ENCODE measurements at regions not wholly inside any gene's neighbourhood (a gene's known extent, or its start where the extent isn't known, plus 50 kb on each side); places are given as distances from the start of the nearest gene placed in this dataset.
A peak's percentile ranks its signal among the peaks of the same experiment; 100 is the strongest.

DNA sequence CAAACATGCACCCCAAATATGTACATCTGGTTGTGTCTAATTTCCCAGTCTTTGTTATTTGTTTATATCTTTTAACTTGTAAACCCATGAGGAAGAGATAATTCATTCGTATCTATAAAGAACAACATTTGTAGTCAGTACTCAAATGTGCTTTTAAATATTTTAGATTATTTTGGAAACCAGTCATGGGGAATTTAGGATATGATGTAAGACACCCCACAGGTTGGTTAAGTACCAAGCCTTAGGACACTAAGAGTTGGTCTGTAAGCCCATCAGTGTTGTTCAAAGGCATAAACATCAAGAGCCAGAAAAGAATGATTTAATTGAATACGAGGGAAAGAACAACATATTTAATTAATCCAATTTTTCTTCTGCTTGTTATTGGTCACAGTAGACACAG, 421.1 kb upstream of the SEMA3C start:
- no peaks in the 10 kb centered on the region for H4K20me1 ChIP-seq (ENCODE audit: low read length)
- H3K36me3 ChIP-seq (ENCODE audit: low read depth, low read length): no peaks in the 10 kb centered on the region
- TF ChIP-seq EZH2phosphoT487 (IDR thresholded peaks at IDR 0.05; ENCODE audit: borderline replicate concordance, low read length): no peak
- TF ChIP-seq, protein P1, sequence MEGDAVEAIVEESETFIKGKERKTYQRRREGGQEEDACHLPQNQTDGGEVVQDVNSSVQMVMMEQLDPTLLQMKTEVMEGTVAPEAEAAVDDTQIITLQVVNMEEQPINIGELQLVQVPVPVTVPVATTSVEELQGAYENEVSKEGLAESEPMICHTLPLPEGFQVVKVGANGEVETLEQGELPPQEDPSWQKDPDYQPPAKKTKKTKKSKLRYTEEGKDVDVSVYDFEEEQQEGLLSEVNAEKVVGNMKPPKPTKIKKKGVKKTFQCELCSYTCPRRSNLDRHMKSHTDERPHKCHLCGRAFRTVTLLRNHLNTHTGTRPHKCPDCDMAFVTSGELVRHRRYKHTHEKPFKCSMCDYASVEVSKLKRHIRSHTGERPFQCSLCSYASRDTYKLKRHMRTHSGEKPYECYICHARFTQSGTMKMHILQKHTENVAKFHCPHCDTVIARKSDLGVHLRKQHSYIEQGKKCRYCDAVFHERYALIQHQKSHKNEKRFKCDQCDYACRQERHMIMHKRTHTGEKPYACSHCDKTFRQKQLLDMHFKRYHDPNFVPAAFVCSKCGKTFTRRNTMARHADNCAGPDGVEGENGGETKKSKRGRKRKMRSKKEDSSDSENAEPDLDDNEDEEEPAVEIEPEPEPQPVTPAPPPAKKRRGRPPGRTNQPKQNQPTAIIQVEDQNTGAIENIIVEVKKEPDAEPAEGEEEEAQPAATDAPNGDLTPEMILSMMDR (conservative IDR thresholded peaks at IDR 0.05; ENCODE audit: low read depth, low read length): no peak
- no peak for TF ChIP-seq EZH2 (IDR thresholded peaks at IDR 0.05; ENCODE audit: low read length, unreplicated experiment)
- intact Hi-C loops (cut with micrococcal nuclease): no loop called here
- H3K4me1 ChIP-seq (ENCODE audit: insufficient read depth, low read length): no peaks in the 10 kb centered on the region
- H3K4me2 ChIP-seq (ENCODE audit: low read length): no peak overlapping the region
- H2AFZ ChIP-seq (ENCODE audit: low read length): no peak overlapping the region
- H3K79me2 ChIP-seq (ENCODE audit: low read length): no peaks in the 10 kb centered on the region
- H3K27me3 ChIP-seq (ENCODE audit: low read length): no peaks in the 10 kb centered on the region
- no peaks in the 10 kb centered on the region for H3F3A ChIP-seq (ENCODE audit: low read length, unreplicated experiment)
- ChIA-PET POLR2A (ENCODE audit: unreplicated experiment) (no interaction called here), CTCF (no interaction called here)
- BruUV-seq (replicated peaks): no TSS peak
- no peak for DNase-seq
- H3K9ac ChIP-seq (ENCODE audit: low read length): no peak overlapping the region
- no peak overlapping the region for H3K4me3 ChIP-seq (ENCODE audit: low read length)
- no peak for ATAC-seq
- H3K9me2 ChIP-seq (replicated peaks; ENCODE audit: low read length): no peaks in the 10 kb centered on the region
- no peak overlapping the region for H3K27ac ChIP-seq (ENCODE audit: low read length)
- H3K9me3 ChIP-seq (ENCODE audit: low read length): no peaks in the 10 kb centered on the region

DNA sequence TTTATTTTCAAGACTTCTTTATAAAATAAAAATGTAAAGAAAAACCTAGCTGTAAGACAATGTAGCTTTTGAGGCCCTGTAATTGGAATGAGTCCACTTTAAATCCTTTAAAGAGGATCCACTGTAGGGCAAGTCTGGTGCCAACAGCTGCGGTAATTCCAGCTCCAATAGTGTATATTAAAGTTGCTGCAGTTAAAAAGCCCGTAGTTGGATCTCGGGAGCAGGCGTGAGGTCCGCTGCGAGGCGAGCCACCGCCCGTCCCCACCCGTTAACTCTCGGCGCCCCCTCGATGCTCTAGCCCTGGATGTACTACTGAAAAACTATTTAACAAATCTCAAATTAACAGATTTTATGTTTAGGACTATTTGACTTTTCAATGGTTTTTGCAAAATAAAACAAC, 414.7 kb upstream of the SEMA3C start:
- Histone ChIP-seq H3K27ac (ENCODE audit: low read length) (no peak overlapping the region), H4K20me1 (ENCODE audit: low read length) (no peaks in the 10 kb centered on the region), H3K4me3 (ENCODE audit: low read length) (no peak overlapping the region), H3K9me3 (ENCODE audit: low read length) (no peaks in the 10 kb centered on the region), H3K4me2 (ENCODE audit: low read length) (no peak overlapping the region), H3K9me2 (replicated peaks; ENCODE audit: low read length) (no peaks in the 10 kb centered on the region), H3F3A (ENCODE audit: low read length, unreplicated experiment) (no peaks in the 10 kb centered on the region), H2AFZ (ENCODE audit: low read length) (no peak overlapping the region), H3K9ac (ENCODE audit: low read length) (no peak overlapping the region), H3K79me2 (ENCODE audit: low read length) (no peaks in the 10 kb centered on the region), H3K4me1 (ENCODE audit: insufficient read depth, low read length) (0 out of 2 replicates have a peak, but pooled peaks cover 6% of the 10 kb centered on the region), H3K36me3 (ENCODE audit: low read depth, low read length) (no peaks in the 10 kb centered on the region), H3K27me3 (ENCODE audit: low read length) (no peaks in the 10 kb centered on the region)
- TF ChIP-seq EZH2 (IDR thresholded peaks at IDR 0.05; ENCODE audit: low read length, unreplicated experiment) (no peak), EZH2phosphoT487 (IDR thresholded peaks at IDR 0.05; ENCODE audit: borderline replicate concordance, low read length) (no peak)
- TF ChIP-seq, protein P1 (conservative IDR thresholded peaks at IDR 0.05; ENCODE audit: low read depth, low read length): no peak
- ChIA-PET POLR2A (ENCODE audit: unreplicated experiment) (no interaction called here), CTCF (no interaction called here)
- no peak for DNase-seq
- ATAC-seq: no peak
- intact Hi-C loops (cut with micrococcal nuclease): no loop called here
- BruUV-seq (replicated peaks): no TSS peak

DNA sequence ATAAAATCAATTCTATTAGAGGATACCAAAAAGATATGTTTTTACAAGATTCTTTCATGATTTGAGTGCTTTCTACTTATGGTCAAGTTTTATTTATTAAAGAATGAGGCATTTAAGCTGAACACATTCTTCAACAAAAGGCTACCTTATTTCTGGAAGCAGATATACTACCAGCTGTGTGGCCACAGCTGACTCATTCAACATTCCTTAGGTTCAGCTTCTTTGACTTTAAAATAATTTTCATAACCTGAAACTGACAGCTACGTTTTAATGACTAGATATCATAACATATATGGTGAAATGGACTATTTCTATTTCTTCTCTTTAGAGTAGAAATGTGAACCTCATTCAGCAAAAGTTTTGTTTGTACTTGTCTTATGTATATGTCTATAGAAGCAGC, 414.2 kb upstream of the SEMA3C start:
- ChIA-PET CTCF (no interaction called here), POLR2A (ENCODE audit: unreplicated experiment) (interaction anchor here (0.5 kb wide), 1 partner anchor 420 kb away, joined by 3 read pairs; no protein-coding TSS in a partner anchor)
- Histone ChIP-seq H3K9ac (ENCODE audit: low read length) (no peak overlapping the region), H3F3A (ENCODE audit: low read length, unreplicated experiment) (no peaks in the 10 kb centered on the region), H2AFZ (ENCODE audit: low read length) (no peak overlapping the region), H3K9me3 (ENCODE audit: low read length) (no peaks in the 10 kb centered on the region), H3K4me1 (ENCODE audit: insufficient read depth, low read length) (0 out of 2 replicates have a peak, but pooled peaks cover 6% of the 10 kb centered on the region), H4K20me1 (ENCODE audit: low read length) (no peaks in the 10 kb centered on the region), H3K9me2 (replicated peaks; ENCODE audit: low read length) (no peaks in the 10 kb centered on the region), H3K36me3 (ENCODE audit: low read depth, low read length) (no peaks in the 10 kb centered on the region), H3K27me3 (ENCODE audit: low read length) (no peaks in the 10 kb centered on the region), H3K27ac (ENCODE audit: low read length) (no peak overlapping the region), H3K4me3 (ENCODE audit: low read length) (no peak overlapping the region), H3K4me2 (ENCODE audit: low read length) (no peak overlapping the region), H3K79me2 (ENCODE audit: low read length) (no peaks in the 10 kb centered on the region)
- ATAC-seq (peak; percentile 76), DNase-seq (peak; percentile 46)
- BruUV-seq (replicated peaks): no TSS peak
- intact Hi-C loops (cut with micrococcal nuclease): no loop called here
- no peak for TF ChIP-seq EZH2 (IDR thresholded peaks at IDR 0.05; ENCODE audit: low read length, unreplicated experiment)
- TF ChIP-seq EZH2phosphoT487 (IDR thresholded peaks at IDR 0.05; ENCODE audit: borderline replicate concordance, low read length): no peak
- TF ChIP-seq, protein P1 (conservative IDR thresholded peaks at IDR 0.05; ENCODE audit: low read depth, low read length): no peak
